22Rv1 (cell line): ENCODE measurements at regions not wholly inside any gene's neighbourhood (a gene's known extent, or its start where the extent isn't known, plus 50 kb on each side); places are given as distances from the start of the nearest gene placed in this dataset.

Experiments used
- H3K27ac ChIP-seq: fragments of 450-650 bp; 2 replicates; pipeline ENCODE4 v1.5.1; 2017
- ZFX ChIP-seq: fragments of 450-650 bp; IDR thresholded peaks from 2 replicates; pipeline ENCODE4 v1.6.1; 2017; ENCODE audit warnings: antibody characterized with exemption, borderline replicate concordance
- TF ChIP-seq, protein P1 (sequence below): fragments of 450-650 bp; IDR thresholded peaks from 2 replicates; pipeline ENCODE4 v1.5.1; 2017; ENCODE audit warnings: mild to moderate bottlenecking

DNA sequence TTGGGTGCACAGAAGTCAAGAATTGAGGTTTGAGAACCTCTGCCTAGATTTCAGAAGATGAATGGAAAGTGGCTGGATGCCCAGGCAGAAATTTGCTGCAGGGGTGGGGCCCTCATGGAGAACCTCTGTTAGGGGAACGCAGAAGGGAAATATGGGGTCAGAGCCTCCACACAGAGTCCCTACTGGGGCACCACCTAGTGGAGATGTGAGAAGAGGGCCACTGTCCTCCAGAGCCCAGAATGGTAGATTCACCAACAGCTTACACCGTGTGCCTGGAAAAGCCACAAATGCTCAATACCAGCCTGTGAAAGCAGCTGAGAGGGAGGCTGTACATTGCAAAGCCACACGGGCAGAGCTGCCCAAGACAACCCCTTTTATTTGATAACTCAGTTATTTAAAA is 383.5 kb downstream of the TLE4 start:
- TF ChIP-seq, protein P1, sequence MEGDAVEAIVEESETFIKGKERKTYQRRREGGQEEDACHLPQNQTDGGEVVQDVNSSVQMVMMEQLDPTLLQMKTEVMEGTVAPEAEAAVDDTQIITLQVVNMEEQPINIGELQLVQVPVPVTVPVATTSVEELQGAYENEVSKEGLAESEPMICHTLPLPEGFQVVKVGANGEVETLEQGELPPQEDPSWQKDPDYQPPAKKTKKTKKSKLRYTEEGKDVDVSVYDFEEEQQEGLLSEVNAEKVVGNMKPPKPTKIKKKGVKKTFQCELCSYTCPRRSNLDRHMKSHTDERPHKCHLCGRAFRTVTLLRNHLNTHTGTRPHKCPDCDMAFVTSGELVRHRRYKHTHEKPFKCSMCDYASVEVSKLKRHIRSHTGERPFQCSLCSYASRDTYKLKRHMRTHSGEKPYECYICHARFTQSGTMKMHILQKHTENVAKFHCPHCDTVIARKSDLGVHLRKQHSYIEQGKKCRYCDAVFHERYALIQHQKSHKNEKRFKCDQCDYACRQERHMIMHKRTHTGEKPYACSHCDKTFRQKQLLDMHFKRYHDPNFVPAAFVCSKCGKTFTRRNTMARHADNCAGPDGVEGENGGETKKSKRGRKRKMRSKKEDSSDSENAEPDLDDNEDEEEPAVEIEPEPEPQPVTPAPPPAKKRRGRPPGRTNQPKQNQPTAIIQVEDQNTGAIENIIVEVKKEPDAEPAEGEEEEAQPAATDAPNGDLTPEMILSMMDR, result peak; percentile 28
- no peak for TF ChIP-seq ZFX
- H3K27ac ChIP-seq, result no peak overlapping the region

DNA sequence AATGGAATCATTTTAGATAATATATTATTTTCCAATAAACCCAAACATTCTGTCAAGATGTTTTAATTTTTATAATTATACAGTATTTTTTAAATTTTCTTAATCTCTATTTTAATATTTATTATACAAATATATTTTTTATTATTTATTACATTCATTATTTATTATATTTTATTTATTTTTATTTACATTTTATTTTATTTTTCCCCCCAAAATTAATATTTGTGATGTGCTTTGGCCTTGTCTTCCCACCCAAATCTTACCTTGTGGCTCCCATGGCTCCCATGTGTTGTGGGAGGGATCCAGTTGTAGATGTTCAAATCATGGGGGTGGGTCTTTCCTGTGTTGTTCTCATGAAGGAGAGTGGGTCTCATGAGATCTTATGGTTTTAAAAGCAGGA is 382.1 kb downstream of the TLE4 start:
- TF ChIP-seq, protein P1, result no peak
- no peak for TF ChIP-seq ZFX
- H3K27ac ChIP-seq, result no peak overlapping the region

DNA sequence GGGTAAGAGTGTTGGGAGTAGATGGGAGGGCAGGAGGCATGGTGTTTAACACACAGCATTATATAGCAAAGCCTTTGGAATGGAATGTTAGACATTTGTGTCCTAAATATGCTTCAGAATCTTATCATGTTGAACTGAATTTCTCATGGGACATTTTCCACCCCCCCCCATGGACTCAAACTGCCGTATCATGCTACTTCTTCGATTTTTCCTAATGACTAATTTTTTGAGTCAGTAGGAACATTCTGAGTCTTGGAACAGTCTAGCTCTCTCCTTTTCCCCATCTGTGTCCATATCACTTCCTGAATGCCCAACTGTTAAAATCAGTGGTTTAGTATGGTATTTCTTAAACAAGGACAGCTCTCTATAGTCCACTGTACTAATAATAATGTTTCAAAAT is 380.6 kb downstream of the TLE4 start:
- no peak overlapping the region for H3K27ac ChIP-seq
- no peak for TF ChIP-seq ZFX
- TF ChIP-seq, protein P1, result no peak

DNA sequence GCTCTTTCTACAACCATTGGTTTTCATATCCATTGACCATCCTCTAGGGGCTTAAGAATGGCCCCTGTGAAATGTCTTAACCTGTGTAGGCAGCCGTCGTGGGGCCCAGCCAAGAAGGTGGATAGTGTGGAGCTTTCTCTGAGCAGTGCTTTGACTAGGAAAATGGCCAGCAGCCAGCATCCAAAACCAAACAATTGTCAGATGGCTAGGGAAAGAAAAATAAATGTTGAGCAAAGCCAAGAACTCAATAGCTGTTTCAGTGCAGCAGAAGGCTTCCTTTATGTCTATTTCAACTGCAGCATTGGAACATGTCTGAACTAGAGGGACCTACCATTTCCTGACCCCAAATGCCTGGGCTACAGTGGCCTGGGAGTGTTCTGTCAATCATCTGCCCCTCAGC is 374.9 kb downstream of the TLE4 start:
- TF ChIP-seq, protein P1, result no peak
- TF ChIP-seq ZFX, result no peak
- H3K27ac ChIP-seq, result no peak overlapping the region

DNA sequence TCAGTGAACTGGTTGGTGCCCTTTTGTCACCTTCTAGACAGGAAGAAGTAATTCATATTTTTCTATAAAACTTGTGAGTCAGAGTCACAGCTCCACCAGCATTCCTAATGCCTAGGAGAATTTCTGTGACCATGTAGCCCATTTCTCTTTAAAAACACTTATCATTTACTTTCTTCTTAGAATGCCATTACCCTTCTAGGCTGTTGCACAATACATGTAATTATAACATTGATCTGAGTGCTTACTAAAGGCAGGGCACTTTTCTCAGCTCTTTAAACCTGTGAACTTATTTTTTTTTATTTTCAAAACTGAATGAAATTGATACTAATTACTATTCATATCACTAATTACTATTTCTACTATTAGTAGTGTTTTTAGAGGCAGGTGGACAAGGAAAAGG is 373.7 kb downstream of the TLE4 start:
- no peak overlapping the region for H3K27ac ChIP-seq
- TF ChIP-seq, protein P1, result no peak
- no peak for TF ChIP-seq ZFX

DNA sequence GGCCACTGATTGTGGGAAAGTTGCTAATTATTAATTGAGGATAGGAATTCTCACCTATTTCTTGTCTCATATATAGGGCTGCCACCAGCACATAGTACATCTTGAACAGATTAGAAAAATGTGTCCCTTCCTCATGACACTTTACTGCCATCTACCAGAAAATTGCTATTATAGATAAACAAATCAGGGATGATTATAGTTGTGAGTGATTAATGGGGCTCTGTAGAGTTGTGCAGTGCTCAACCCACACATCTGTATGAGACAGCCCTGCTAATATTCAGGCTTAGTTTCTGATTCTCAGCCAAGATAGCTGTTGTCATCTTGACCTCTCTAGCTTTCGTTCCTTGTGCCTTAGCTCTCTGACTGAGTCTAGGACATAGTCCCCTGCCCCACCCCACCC is 373.3 kb downstream of the TLE4 start:
- TF ChIP-seq, protein P1, result no peak
- TF ChIP-seq ZFX, result no peak
- no peak overlapping the region for H3K27ac ChIP-seq

DNA sequence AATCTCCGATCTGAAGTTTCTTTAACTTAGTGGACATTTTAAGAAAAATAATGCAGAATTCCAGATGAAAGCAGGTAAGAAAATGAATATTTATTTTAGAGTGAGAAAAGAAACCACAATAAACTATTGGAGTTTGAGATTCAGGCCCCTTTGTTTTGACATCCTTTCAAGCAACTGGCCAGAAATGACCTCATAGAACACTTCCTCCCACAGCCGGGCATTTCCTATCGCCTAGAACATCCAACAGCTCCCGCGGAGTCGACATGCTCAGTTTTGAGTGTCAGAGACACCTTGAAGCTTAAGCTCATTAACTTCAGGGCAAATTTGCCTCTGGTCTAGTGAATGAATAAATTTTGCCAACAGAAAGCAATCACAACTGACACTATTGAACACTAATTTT is 369.2 kb downstream of the TLE4 start:
- H3K27ac ChIP-seq, result 0 out of 2 replicates have a peak overlapping the region, but pooled peaks have one; percentile 46
- TF ChIP-seq, protein P1, result no peak
- no peak for TF ChIP-seq ZFX
